Astrocyte (in vitro differentiated cells and primary cell): ENCODE measurements at regions not wholly inside any gene's neighbourhood (a gene's known extent, or its start where the extent isn't known, plus 50 kb on each side); places are given as distances from the start of the nearest gene placed in this dataset.

ENCODE experiments used
- DNase-seq: peaks from one replicate; pipeline ENCODE4 v3.0.0-alpha.2; 2010; ENCODE audit warnings: low read depth
- FAIRE-seq: peaks from 2 replicates; lab custom pipeline; 2011; peaks lifted over from hg19 to GRCh38; lab: Jason Lieb, UNC
- H2AFZ ChIP-seq: 2 replicates; pipeline ENCODE4 v1.6.0; 2012; ENCODE audit warnings: low read depth, low read length, inconsistent platforms
- H3K27ac ChIP-seq: 2 replicates; pipeline ENCODE4 v1.5.1; 2011; ENCODE audit warnings: low read depth, low read length, inconsistent platforms
- H3K27me3 ChIP-seq: 2 replicates; pipeline ENCODE4 v1.6.0; 2011; ENCODE audit warnings: low read length, inconsistent platforms; ENCODE audit not compliant: insufficient read depth
- H3K36me3 ChIP-seq: 2 replicates; pipeline ENCODE4 v1.5.1; 2011; ENCODE audit warnings: low read length, inconsistent platforms; ENCODE audit not compliant: insufficient read depth
- H3K4me1 ChIP-seq: 2 replicates; pipeline ENCODE4 v1.5.1; 2011; ENCODE audit warnings: low read length, inconsistent platforms; ENCODE audit not compliant: insufficient read depth
- H3K4me2 ChIP-seq: 2 replicates; pipeline ENCODE4 v1.6.0; 2012; ENCODE audit warnings: low read length, inconsistent platforms
- H3K4me3 ChIP-seq: 2 replicates; pipeline ENCODE4 v1.5.1; 2011; ENCODE audit warnings: low read depth, mild to moderate bottlenecking, low read length, inconsistent platforms; ENCODE audit not compliant: insufficient read depth
- H3K79me2 ChIP-seq: 2 replicates; pipeline ENCODE4 v1.6.0; 2012; ENCODE audit warnings: mild to moderate bottlenecking, low read length, inconsistent platforms; ENCODE audit not compliant: insufficient read depth
- H3K9ac ChIP-seq: 2 replicates; pipeline ENCODE4 v1.6.0; 2012; ENCODE audit warnings: mild to moderate bottlenecking, low read length, inconsistent platforms
- H3K9me3 ChIP-seq: 2 replicates; pipeline ENCODE4 v1.5.1; 2012; ENCODE audit warnings: low read depth, mild to moderate bottlenecking, low read length, inconsistent platforms; ENCODE audit not compliant: insufficient read depth
- H4K20me1 ChIP-seq: 2 replicates; pipeline ENCODE4 v1.6.0; 2012; ENCODE audit warnings: low read length, inconsistent platforms; ENCODE audit not compliant: insufficient read depth
- H3K27ac Mint-ChIP-seq: one replicate; pipeline ENCODE4 v1.8.0; 2021; ENCODE audit warnings: mild to moderate bottlenecking, mixed read lengths; ENCODE audit not compliant: unreplicated experiment
- H3K27me3 Mint-ChIP-seq: one replicate; pipeline ENCODE4 v1.8.0; 2021; ENCODE audit warnings: low read depth, mixed read lengths; ENCODE audit not compliant: unreplicated experiment
- H3K36me3 Mint-ChIP-seq: one replicate; pipeline ENCODE4 v1.8.0; 2021; ENCODE audit warnings: low read depth, mixed read lengths; ENCODE audit not compliant: unreplicated experiment
- H3K4me1 Mint-ChIP-seq: one replicate; pipeline ENCODE4 v1.8.0; 2021; ENCODE audit warnings: low read depth, mixed read lengths; ENCODE audit not compliant: unreplicated experiment
- H3K4me3 Mint-ChIP-seq: one replicate; pipeline ENCODE4 v1.8.0; 2021; ENCODE audit warnings: mild to moderate bottlenecking, moderate library complexity, mixed read lengths; ENCODE audit not compliant: unreplicated experiment
- H3K9me3 Mint-ChIP-seq: one replicate; pipeline ENCODE4 v1.8.0; 2021; ENCODE audit warnings: mild to moderate bottlenecking, mixed read lengths; ENCODE audit not compliant: unreplicated experiment
- EZH2 ChIP-seq: IDR thresholded peaks from 2 replicates; pipeline ENCODE4 v1.6.1; 2012; ENCODE audit warnings: mild to moderate bottlenecking, low read length, inconsistent platforms; ENCODE audit not compliant: insufficient read depth
- TF ChIP-seq, protein P1 (sequence below): IDR thresholded peaks from 2 replicates; pipeline ENCODE4 v1.5.1; 2011; ENCODE audit warnings: low read depth, mild to moderate bottlenecking, inconsistent platforms, low read length, moderate library complexity; ENCODE audit not compliant: insufficient read depth

DNA sequence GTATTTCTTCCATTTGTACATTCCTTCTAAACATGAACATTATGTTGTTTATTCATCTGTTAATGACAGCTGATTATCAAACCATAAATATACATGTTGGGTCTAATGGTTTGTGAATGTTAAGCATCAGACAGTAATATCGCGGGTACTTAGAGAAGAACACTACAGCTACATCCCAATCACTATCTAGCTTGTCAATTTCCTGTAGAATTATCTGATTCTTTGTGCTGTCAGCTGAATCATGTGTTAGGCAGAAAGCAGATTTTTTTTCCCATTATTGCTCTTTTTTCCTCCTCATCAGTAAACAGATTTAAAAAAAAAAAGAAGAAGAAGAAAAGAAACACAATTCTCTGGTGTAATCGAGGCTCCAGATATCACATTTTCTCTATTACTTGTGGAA, 183.6 kb upstream of the CTBP2 start:
- H3K4me1 ChIP-seq = no peaks in the 10 kb centered on the region
- Mint-ChIP-seq H3K36me3 (no peaks in the 10 kb centered on the region), H3K27ac (no peak overlapping the region), H3K9me3 (peaks cover 4% of the 10 kb centered on the region), H3K4me1 (no peaks in the 10 kb centered on the region), H3K27me3 (peaks cover 4% of the 10 kb centered on the region), H3K4me3 (no peak overlapping the region)
- H3K79me2 ChIP-seq = no peaks in the 10 kb centered on the region
- H2AFZ ChIP-seq = no peak overlapping the region
- no peaks in the 10 kb centered on the region for H3K36me3 ChIP-seq
- H3K9me3 ChIP-seq = no peaks in the 10 kb centered on the region
- H3K27ac ChIP-seq = no peak overlapping the region
- H3K27me3 ChIP-seq = no peaks in the 10 kb centered on the region
- H3K4me2 ChIP-seq = no peak overlapping the region
- no peaks in the 10 kb centered on the region for H4K20me1 ChIP-seq
- H3K9ac ChIP-seq = no peak overlapping the region
- no peak for DNase-seq
- no peak for TF ChIP-seq EZH2
- TF ChIP-seq, protein P1, sequence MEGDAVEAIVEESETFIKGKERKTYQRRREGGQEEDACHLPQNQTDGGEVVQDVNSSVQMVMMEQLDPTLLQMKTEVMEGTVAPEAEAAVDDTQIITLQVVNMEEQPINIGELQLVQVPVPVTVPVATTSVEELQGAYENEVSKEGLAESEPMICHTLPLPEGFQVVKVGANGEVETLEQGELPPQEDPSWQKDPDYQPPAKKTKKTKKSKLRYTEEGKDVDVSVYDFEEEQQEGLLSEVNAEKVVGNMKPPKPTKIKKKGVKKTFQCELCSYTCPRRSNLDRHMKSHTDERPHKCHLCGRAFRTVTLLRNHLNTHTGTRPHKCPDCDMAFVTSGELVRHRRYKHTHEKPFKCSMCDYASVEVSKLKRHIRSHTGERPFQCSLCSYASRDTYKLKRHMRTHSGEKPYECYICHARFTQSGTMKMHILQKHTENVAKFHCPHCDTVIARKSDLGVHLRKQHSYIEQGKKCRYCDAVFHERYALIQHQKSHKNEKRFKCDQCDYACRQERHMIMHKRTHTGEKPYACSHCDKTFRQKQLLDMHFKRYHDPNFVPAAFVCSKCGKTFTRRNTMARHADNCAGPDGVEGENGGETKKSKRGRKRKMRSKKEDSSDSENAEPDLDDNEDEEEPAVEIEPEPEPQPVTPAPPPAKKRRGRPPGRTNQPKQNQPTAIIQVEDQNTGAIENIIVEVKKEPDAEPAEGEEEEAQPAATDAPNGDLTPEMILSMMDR = no peak
- no peak overlapping the region for H3K4me3 ChIP-seq
- no peak for FAIRE-seq

DNA sequence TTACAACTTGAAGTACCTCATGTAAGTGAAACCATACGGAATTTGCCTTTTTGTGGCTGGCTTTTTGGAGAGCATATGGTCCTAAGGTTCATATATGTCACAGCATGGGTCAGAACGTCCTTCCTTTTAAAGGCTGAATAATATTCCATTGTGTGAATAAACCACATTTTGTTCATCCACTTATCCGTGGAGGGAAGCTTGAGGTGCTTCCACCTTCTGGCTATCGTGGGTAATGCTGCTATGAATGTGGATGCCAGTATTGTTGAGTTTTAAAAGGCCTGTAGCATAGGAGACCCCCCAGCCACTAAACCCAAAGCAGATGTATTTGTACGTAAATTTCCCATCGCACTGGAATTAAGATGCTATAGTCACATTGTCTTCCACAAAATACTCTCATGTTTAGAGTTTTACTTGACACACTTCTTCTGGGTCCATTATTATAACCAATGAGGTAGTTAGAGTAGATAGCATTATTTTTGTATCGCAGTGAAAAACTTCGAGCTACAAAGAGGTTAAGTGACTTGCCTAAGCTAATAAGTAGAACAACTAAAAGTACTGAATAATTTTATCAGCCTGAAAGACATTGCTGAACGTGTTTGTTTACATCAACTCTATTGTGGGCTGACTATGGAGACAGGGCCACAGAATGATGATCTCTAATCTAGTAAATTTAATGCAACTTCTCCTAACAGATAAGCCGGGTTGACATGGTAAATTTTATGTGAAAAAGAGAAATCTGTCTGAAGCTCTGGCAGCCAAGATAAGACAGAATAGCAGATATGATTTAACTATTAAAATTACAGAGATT, 183.0 kb upstream of the CTBP2 start:
- no peak overlapping the region for H3K9ac ChIP-seq
- H3K36me3 Mint-ChIP-seq = no peaks in the 10 kb centered on the region
- no peaks in the 10 kb centered on the region for H3K4me1 ChIP-seq
- H4K20me1 ChIP-seq = no peaks in the 10 kb centered on the region
- TF ChIP-seq, protein P1 = peak; percentile 57
- no peak for TF ChIP-seq EZH2
- H3K27ac ChIP-seq = no peak overlapping the region
- H3K4me3 Mint-ChIP-seq = no peak overlapping the region
- no peak overlapping the region for H3K4me2 ChIP-seq
- peaks cover 2% of the 10 kb centered on the region for H3K9me3 Mint-ChIP-seq
- no peaks in the 10 kb centered on the region for H3K9me3 ChIP-seq
- H2AFZ ChIP-seq = no peak overlapping the region
- no peak overlapping the region for H3K27ac Mint-ChIP-seq
- no peaks in the 10 kb centered on the region for H3K79me2 ChIP-seq
- H3K27me3 Mint-ChIP-seq = peaks cover 4% of the 10 kb centered on the region
- H3K4me1 Mint-ChIP-seq = no peaks in the 10 kb centered on the region
- no peaks in the 10 kb centered on the region for H3K36me3 ChIP-seq
- DNase-seq (peak; percentile 3), FAIRE-seq (no peak)
- no peak overlapping the region for H3K4me3 ChIP-seq
- H3K27me3 ChIP-seq = no peaks in the 10 kb centered on the region

DNA sequence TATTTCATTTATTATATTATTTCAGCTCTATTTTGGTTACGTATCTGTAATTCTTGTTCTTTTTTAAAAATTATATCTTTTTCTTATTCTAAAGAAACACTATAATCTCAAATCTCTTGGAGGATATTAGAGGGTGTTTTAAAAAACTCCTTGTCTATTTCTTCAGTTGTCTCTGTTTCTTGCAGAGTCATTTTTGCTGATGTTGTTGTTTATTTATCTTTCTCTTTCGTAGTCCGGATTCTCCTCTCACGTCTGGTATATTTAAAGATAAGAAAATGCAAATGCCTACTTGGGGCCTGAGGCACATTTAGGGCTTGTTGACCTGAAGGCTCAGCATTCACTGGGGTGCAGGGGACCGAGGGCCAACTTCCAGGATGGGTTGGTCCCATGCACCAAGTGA, 181.2 kb upstream of the CTBP2 start:
- H3K9ac ChIP-seq = no peak overlapping the region
- DNase-seq (no peak), FAIRE-seq (no peak)
- H4K20me1 ChIP-seq = no peaks in the 10 kb centered on the region
- TF ChIP-seq, protein P1 = no peak
- no peak for TF ChIP-seq EZH2
- Mint-ChIP-seq H3K4me3 (no peak overlapping the region), H3K4me1 (no peaks in the 10 kb centered on the region), H3K27me3 (peaks cover 4% of the 10 kb centered on the region), H3K27ac (no peak overlapping the region), H3K9me3 (peaks cover 2% of the 10 kb centered on the region), H3K36me3 (no peaks in the 10 kb centered on the region)
- no peaks in the 10 kb centered on the region for H3K36me3 ChIP-seq
- H3K4me2 ChIP-seq = no peak overlapping the region
- no peaks in the 10 kb centered on the region for H3K79me2 ChIP-seq
- no peaks in the 10 kb centered on the region for H3K27me3 ChIP-seq
- no peak overlapping the region for H3K27ac ChIP-seq
- no peaks in the 10 kb centered on the region for H3K4me1 ChIP-seq
- H3K4me3 ChIP-seq = no peak overlapping the region
- no peak overlapping the region for H2AFZ ChIP-seq
- H3K9me3 ChIP-seq = no peaks in the 10 kb centered on the region
